GM12878 (cell line): ENCODE measurements at regions not wholly inside any gene's neighbourhood (a gene's known extent, or its start where the extent isn't known, plus 50 kb on each side); places are given as distances from the start of the nearest gene placed in this dataset.

Experiments used
- ATAC-seq: fragments of 200-7000 bp; cut with Tn5 transposase; 3 replicates; pipeline ENCODE4 v1.9.1; 2020; ENCODE audit warnings: mild to moderate bottlenecking, moderate library complexity
- BruUV-seq: library from RNA; stranded (reverse); fragments of 400-500 nt; replicated peaks from 2 replicates; lab custom pipeline; 2021; lab: Mats Ljungman, UMichigan
- CTCF ChIA-PET: fragments of 300-600 bp; sonication (Branson Sonifier 250); formaldehyde crosslinking; extraction: SDS; loops from one replicate; lab custom pipeline; 2021; ENCODE audit warnings: inconsistent platforms; lab: Yijun Ruan, JAX
- POLR2A ChIA-PET: fragments of 350-600 bp; formaldehyde crosslinking; extraction: SDS; loops from one replicate; lab custom pipeline; 2021; ENCODE audit warnings: inconsistent platforms; lab: Charles Lee
- RAD21 ChIA-PET: fragments of 300-600 bp; sonication (Branson Sonifier 250); formaldehyde crosslinking; loops from one replicate; lab custom pipeline; 2023; ENCODE audit warnings: antibody characterized with exemption; ENCODE audit not compliant: unreplicated experiment; lab: Charles Lee
- SMC1A ChIA-PET: fragments of 300-600 bp; sonication (Branson Sonifier 250); formaldehyde crosslinking; loops from one replicate; lab custom pipeline; 2023; ENCODE audit not compliant: unreplicated experiment, uncharacterized antibody; lab: Charles Lee
- DNase-seq: peaks from one replicate; pipeline ENCODE4 v3.0.0-alpha.2; 2011; ENCODE audit warnings: low read depth, low spot score
- FAIRE-seq: peaks from 3 replicates; lab custom pipeline; 2011; peaks lifted over from hg19 to GRCh38; lab: Jason Lieb, UNC
- H2AFZ ChIP-seq: 2 replicates; pipeline ENCODE4 v1.6.0; 2011; ENCODE audit warnings: low read depth, low read length, control low read depth; ENCODE audit not compliant: control insufficient read depth
- H3K27ac ChIP-seq: 2 replicates; pipeline ENCODE4 v1.5.1; 2011; ENCODE audit warnings: control low read depth; ENCODE audit not compliant: control insufficient read depth, insufficient read depth
- H3K27me3 ChIP-seq, 2 experiments: replicated peaks in 1 of 2; 2 replicates each; pipeline versions ENCODE4 v1.6.0 to v1.6.1; 2011; ENCODE audit warnings: low read length in 1 of 2; ENCODE audit not compliant: control insufficient read depth in 2 of 2, insufficient read depth in 2 of 2
- H3K36me3 ChIP-seq, 2 experiments: 2 replicates each; pipeline ENCODE4 v1.5.1; 2011; ENCODE audit warnings: low read length in 1 of 2; ENCODE audit not compliant: control insufficient read depth in 2 of 2, insufficient read depth in 2 of 2
- H3K4me1 ChIP-seq: 2 replicates; pipeline ENCODE4 v1.6.1; 2011; ENCODE audit warnings: mild to moderate bottlenecking, low read length, moderate library complexity, mixed read lengths; ENCODE audit not compliant: control insufficient read depth, insufficient read depth
- H3K4me2 ChIP-seq: 2 replicates; pipeline ENCODE4 v1.6.0; 2011; ENCODE audit warnings: control low read depth; ENCODE audit not compliant: control insufficient read depth, insufficient read depth
- H3K4me3 ChIP-seq: fragments of 200-600 bp; sonication (generic); 2 replicates; pipeline ENCODE4 v1.5.1; 2016
- H3K79me2 ChIP-seq: 2 replicates; pipeline ENCODE4 v1.6.0; 2011; ENCODE audit warnings: low read length; ENCODE audit not compliant: control insufficient read depth, insufficient read depth
- H3K9ac ChIP-seq: 2 replicates; pipeline ENCODE4 v1.8.0; 2011; ENCODE audit warnings: low read length, control low read depth, mixed read lengths; ENCODE audit not compliant: control insufficient read depth, insufficient read depth
- H3K9me3 ChIP-seq: replicated peaks from 3 replicates; pipeline ENCODE4 v1.5.1; 2011; ENCODE audit warnings: mild to moderate bottlenecking, low read length; ENCODE audit not compliant: control insufficient read depth, insufficient read depth
- H4K20me1 ChIP-seq: 2 replicates; pipeline ENCODE4 v1.6.0; 2011; ENCODE audit not compliant: control insufficient read depth, insufficient read depth
- CREB1 ChIP-seq: IDR thresholded peaks from 2 replicates; pipeline ENCODE4 v1.6.1; 2012; ENCODE audit warnings: low read depth, mild to moderate bottlenecking, inconsistent platforms
- CREM ChIP-seq: IDR thresholded peaks from 2 replicates; pipeline ENCODE4 v1.6.1; 2014; ENCODE audit warnings: antibody characterized with exemption, low read depth
- KAT2A ChIP-seq: conservative IDR thresholded peaks from 2 replicates; pipeline ENCODE4 v1.6.1; 2011; ENCODE audit warnings: low read depth, low read length; ENCODE audit not compliant: control insufficient read depth
- NFXL1 ChIP-seq: fragments of 450-650 bp; IDR thresholded peaks from 2 replicates; pipeline ENCODE4 v1.6.1; 2017; ENCODE audit warnings: antibody characterized with exemption, mild to moderate bottlenecking, borderline replicate concordance
- RAD21 ChIP-seq: IDR thresholded peaks from 2 replicates; pipeline ENCODE4 v1.6.1; 2011; ENCODE audit warnings: mild to moderate bottlenecking, low read depth, low read length, moderate library complexity; ENCODE audit not compliant: insufficient read depth
- TCF7 ChIP-seq: IDR thresholded peaks from 2 replicates; pipeline ENCODE4 v1.6.1; 2014; ENCODE audit warnings: antibody characterized with exemption, borderline replicate concordance
- WGBS: methylation state at CpG from one replicate; pipeline ENCODE4 v1.1.6; 2016; ENCODE audit warnings: low lambda C conversion rate; ENCODE audit not compliant: insufficient replicate concordance, insufficient coverage; ENCODE audit errors: missing lambda C conversion rate; 5-methylcytosine and 5-hydroxymethylcytosine counted together
- in situ Hi-C: fragments of 300-500 bp; cut with MboI; formaldehyde crosslinking; loops from 9 replicates; pipeline ENCODE4 v1.14.3; 2018; ENCODE audit warnings: mixed read lengths
- intact Hi-C: fragments of 100-400 bp; cut with micrococcal nuclease; formaldehyde crosslinking; loops from one replicate; pipeline ENCODE4 v1.14.2; 2022; ENCODE audit not compliant: unreplicated experiment
- TF ChIP-seq, protein P1 (sequence below): fragments of 150-350 bp; IDR thresholded peaks from 2 replicates; pipeline ENCODE4 v1.6.1; 2016; ENCODE audit warnings: low read depth, low read length
- TF ChIP-seq, protein P2 (sequence below): fragments of 450-650 bp; IDR thresholded peaks from 2 replicates; pipeline ENCODE4 v1.6.1; 2016; ENCODE audit warnings: mild to moderate bottlenecking

DNA sequence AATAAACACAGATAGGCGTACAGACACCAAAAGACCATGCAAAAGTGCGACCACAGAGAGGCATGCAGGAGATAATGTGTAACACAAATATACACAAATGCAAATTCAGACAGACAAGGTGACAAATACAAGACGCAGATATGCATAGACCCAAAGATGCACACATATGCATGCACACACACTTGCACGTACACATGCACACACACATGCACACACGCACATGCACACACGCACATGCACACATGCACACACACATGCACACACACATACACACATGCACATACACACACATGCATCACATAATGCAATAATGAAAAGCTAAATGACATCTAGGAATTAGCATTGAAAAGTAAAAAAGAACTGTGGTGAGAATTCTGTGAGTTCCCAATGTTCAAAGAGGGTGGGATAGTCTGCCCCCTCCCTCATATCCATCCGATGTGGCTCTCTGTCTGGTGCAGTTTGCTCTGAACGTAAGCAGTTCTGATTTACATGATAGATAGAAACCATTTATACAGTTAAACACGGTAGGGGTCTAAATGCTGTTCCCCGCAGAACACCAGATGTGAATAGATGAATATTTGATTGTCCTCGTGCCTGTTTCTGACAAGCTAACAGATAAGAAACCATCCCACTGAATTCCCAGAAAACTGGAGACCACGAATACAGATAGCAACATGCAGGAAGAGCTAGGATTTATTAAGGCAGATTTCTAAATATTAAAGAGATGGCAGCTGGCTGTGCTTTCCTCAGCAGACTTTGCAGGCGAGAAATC is 186.1 kb downstream of the TMEM114 start:
- 31% methylated on average over 13 of the region's 13 CpGs for WGBS
- no peak overlapping the region for H2AFZ ChIP-seq
- BruUV-seq, result no TSS peak
- DNase-seq (no peak), ATAC-seq (no peak), FAIRE-seq (no peak)
- in situ Hi-C loops (no loop called here), intact Hi-C loops (no loop called here)
- no peaks in the 10 kb centered on the region for H3K79me2 ChIP-seq
- no peak overlapping the region for H3K4me2 ChIP-seq
- RAD21 ChIA-PET, result no interaction called here
- H3K9me3 ChIP-seq, result no peaks in the 10 kb centered on the region
- TF ChIP-seq TCF7 (no peak), KAT2A (no peak), NFXL1 (no peak), CREM (no peak), RAD21 (no peak), CREB1 (no peak)
- TF ChIP-seq, protein P1, sequence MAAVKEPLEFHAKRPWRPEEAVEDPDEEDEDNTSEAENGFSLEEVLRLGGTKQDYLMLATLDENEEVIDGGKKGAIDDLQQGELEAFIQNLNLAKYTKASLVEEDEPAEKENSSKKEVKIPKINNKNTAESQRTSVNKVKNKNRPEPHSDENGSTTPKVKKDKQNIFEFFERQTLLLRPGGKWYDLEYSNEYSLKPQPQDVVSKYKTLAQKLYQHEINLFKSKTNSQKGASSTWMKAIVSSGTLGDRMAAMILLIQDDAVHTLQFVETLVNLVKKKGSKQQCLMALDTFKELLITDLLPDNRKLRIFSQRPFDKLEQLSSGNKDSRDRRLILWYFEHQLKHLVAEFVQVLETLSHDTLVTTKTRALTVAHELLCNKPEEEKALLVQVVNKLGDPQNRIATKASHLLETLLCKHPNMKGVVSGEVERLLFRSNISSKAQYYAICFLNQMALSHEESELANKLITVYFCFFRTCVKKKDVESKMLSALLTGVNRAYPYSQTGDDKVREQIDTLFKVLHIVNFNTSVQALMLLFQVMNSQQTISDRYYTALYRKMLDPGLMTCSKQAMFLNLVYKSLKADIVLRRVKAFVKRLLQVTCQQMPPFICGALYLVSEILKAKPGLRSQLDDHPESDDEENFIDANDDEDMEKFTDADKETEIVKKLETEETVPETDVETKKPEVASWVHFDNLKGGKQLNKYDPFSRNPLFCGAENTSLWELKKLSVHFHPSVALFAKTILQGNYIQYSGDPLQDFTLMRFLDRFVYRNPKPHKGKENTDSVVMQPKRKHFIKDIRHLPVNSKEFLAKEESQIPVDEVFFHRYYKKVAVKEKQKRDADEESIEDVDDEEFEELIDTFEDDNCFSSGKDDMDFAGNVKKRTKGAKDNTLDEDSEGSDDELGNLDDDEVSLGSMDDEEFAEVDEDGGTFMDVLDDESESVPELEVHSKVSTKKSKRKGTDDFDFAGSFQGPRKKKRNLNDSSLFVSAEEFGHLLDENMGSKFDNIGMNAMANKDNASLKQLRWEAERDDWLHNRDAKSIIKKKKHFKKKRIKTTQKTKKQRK, result no peak
- TF ChIP-seq, protein P2, sequence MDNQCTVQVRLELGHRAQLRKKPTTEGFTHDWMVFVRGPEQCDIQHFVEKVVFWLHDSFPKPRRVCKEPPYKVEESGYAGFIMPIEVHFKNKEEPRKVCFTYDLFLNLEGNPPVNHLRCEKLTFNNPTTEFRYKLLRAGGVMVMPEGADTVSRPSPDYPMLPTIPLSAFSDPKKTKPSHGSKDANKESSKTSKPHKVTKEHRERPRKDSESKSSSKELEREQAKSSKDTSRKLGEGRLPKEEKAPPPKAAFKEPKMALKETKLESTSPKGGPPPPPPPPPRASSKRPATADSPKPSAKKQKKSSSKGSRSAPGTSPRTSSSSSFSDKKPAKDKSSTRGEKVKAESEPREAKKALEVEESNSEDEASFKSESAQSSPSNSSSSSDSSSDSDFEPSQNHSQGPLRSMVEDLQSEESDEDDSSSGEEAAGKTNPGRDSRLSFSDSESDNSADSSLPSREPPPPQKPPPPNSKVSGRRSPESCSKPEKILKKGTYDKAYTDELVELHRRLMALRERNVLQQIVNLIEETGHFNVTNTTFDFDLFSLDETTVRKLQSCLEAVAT, result no peak
- H3K27ac ChIP-seq, result no peak overlapping the region
- H3K36me3 ChIP-seq, result no peaks in the 10 kb centered on the region
- no peak overlapping the region for H3K9ac ChIP-seq
- CTCF ChIA-PET, result no interaction called here
- no peaks in the 10 kb centered on the region for H3K4me1 ChIP-seq
- no peaks in the 10 kb centered on the region for H4K20me1 ChIP-seq
- no peak overlapping the region for H3K4me3 ChIP-seq
- SMC1A ChIA-PET, result no interaction called here
- H3K27me3 ChIP-seq, result no peaks in the 10 kb centered on the region
- POLR2A ChIA-PET, result no interaction called here
